HG03565 (cell line): ENCODE measurements at regions not wholly inside any gene's neighbourhood (a gene's known extent, or its start where the extent isn't known, plus 50 kb on each side); places are given as distances from the start of the nearest gene placed in this dataset.
"Not testable (repeated sequence)": the region's sequence is repeated elsewhere in the genome, so short reads cannot be mapped to it uniquely, and the experiment has no call there.

Experiments
- ATAC-seq: cut with Tn5 transposase; IDR thresholded peaks from one replicate; pipeline ENCODE4 v1.9.1; 2021; ENCODE audit warnings: mild to moderate bottlenecking, moderate library complexity; ENCODE audit not compliant: unreplicated experiment

GRCh38 chr18:59038295-59039039 lies 101.2 kb upstream of the SEC11C start:
- no peak for ATAC-seq

GRCh38 chr18:59039040-59039320 lies 100.7 kb upstream of the SEC11C start:
- not testable (repeated sequence) for ATAC-seq

GRCh38 chr18:59039449-59039848 lies 100.2 kb upstream of the SEC11C start:
- no peak for ATAC-seq

GRCh38 chr18:59040770-59041148 lies 98.9 kb upstream of the SEC11C start:
- ATAC-seq: no peak

- no peak for ATAC-seq
These were observed 98.4 kb upstream of the SEC11C start for GRCh38 chr18:59041296-59041695.

GRCh38 chr18:59041819-59042815 lies 97.6 kb upstream of the SEC11C start:
- no peak for ATAC-seq

- no peak for ATAC-seq
These were observed 94.8 kb upstream of the SEC11C start for GRCh38 chr18:59044855-59045254.

GRCh38 chr18:59047321-59048047 lies 92.2 kb upstream of the SEC11C start:
- no peak for ATAC-seq

- no peak for ATAC-seq
These were observed 91.7 kb upstream of the SEC11C start for GRCh38 chr18:59048048-59048363.

GRCh38 chr18:59048378-59048777 lies 91.3 kb upstream of the SEC11C start:
- ATAC-seq: no peak

GRCh38 chr18:59049721-59050660 lies 89.7 kb upstream of the SEC11C start:
- no peak for ATAC-seq

GRCh38 chr18:59050661-59051057 lies 89.0 kb upstream of the SEC11C start:
- ATAC-seq: no peak

- ATAC-seq: no peak
These were observed 88.1 kb upstream of the SEC11C start for GRCh38 chr18:59051470-59052165.

- no peak for ATAC-seq
These were observed 86.5 kb upstream of the SEC11C start for GRCh38 chr18:59052965-59053820.

GRCh38 chr18:59054496-59055287 lies 85.0 kb upstream of the SEC11C start:
- ATAC-seq: no peak

- no peak for ATAC-seq
These were observed 84.2 kb upstream of the SEC11C start for GRCh38 chr18:59055345-59056032.

GRCh38 chr18:59056706-59057492 lies 82.8 kb upstream of the SEC11C start:
- no peak for ATAC-seq
